Fibroblast of mammary gland (primary cell): ENCODE measurements at regions not wholly inside any gene's neighbourhood (a gene's known extent, or its start where the extent isn't known, plus 50 kb on each side); places are given as distances from the start of the nearest gene placed in this dataset.
"Not testable (repeated sequence)": the region's sequence is repeated elsewhere in the genome, so short reads cannot be mapped to it uniquely, and the experiment has no call there.

ENCODE experiments used
- DNase-seq: peaks from one replicate; pipeline ENCODE4 v3.0.0-alpha.2; 2010; ENCODE audit warnings: low read depth
- H3K4me3 ChIP-seq: 2 replicates; pipeline ENCODE4 v1.5.1; 2011; ENCODE audit warnings: low read depth, mild to moderate bottlenecking, low read length, moderate library complexity; ENCODE audit not compliant: control insufficient read depth
- CTCF ChIP-seq: conservative IDR thresholded peaks from 2 replicates; pipeline ENCODE4 v1.5.1; 2011; ENCODE audit warnings: low read depth, low read length, inconsistent platforms; ENCODE audit not compliant: control insufficient read depth, insufficient read depth

GRCh38 chr3:94787734-94788270, 724.9 kb downstream of the NSUN3 start:
- DNase-seq = no peak
- H3K4me3 ChIP-seq = no peak overlapping the region
- TF ChIP-seq CTCF = no peak

- no peak overlapping the region for H3K4me3 ChIP-seq
- DNase-seq = no peak
- no peak for TF ChIP-seq CTCF
Measured at GRCh38 chr3:94794563-94794962, 731.7 kb downstream of the NSUN3 start.

DNA sequence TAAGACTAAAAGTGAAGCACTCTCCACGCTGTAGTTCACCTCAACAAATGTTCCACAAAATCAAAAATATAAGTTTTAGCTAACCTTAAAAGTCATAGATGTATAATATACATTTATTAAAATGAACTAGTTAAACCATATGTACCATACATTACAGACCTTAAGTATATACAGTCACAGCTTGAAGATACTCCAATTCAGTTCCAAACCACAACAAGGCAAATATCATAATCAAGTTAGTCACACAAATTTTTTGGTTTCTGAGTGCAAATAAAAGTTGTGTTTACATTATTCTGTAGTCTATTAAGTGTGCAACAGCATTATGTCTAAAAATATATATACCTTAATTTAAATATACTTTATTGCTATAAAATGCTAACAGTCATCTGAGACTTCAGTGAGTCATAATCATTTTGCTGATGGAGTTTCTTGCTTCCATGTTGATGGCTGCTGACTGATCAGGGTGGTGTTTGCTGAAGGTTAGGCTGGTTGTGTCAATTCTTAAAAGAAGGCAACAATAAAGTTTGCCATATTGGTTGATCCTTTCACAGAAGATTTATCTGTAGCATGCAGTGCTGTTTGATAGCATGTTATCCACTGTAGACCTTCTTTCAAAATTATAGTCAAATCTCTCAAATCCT, 736.7 kb downstream of the NSUN3 start:
- no peak overlapping the region for H3K4me3 ChIP-seq
- no peak for TF ChIP-seq CTCF
- no peak for DNase-seq

DNA sequence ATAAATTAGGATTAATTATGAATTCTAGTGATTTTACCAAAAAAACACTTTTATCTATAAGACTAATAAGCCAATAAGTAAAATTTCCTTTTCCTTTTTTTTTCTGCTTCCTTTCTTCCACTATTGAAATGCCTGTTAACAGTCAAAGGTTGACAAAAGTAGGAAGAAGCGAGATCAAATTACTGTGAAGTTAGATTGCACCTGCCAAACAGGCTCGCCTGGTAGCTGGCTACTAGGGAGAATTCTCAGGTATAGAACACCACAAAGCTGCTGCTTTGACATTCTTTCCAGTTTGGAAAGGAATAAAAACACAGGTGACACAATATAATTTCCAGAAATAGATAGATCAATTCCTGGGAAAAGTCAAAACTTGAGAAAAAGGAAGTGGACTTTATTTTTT, 749.0 kb downstream of the NSUN3 start:
- no peak for DNase-seq
- H3K4me3 ChIP-seq = no peak overlapping the region
- no peak for TF ChIP-seq CTCF

DNA sequence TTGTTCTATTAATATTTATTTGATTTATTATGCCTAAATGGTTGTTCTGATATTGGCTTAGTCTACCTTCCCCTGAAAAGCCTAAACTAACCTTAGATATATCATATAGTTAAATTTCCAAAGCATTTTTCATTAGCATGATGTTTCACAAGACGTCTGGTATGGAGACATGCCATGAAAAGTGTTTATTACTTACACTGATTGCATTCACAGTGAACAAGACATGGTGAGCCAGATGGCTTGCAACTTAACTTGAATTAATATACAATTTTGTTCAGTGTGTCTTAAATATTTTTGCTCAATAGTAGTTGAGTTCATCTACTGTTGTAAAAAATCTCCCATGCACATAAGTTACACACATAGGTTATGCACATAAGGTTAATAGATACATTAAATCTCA, 758.4 kb downstream of the NSUN3 start:
- no peak for TF ChIP-seq CTCF
- no peak for DNase-seq
- H3K4me3 ChIP-seq = no peak overlapping the region

DNA sequence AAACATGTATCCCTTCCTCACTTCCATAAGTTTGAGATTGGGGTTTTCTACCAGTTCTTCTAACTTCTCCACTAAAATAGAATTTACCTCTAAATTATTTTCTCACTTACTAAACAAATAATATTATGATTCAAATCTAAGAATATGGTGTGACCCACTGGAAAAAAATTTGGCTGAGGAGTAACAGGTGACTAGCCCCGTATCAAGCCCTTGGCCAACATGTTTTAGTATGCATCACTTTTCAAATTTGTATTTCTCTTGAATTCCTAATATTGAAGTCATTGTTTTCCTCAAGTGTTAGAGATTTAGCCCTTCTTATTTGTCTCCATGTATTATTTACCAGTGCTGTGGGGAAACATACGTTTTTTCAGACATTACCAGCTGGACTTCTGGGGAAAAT, 759.4 kb downstream of the NSUN3 start:
- DNase-seq = no peak
- TF ChIP-seq CTCF = no peak
- H3K4me3 ChIP-seq = no peak overlapping the region

- not testable (repeated sequence) for H3K4me3 ChIP-seq, DNase-seq
Measured at GRCh38 chr3:94846251-94846650, 783.4 kb downstream of the NSUN3 start.
